ENCODE measurements at regions not wholly inside any gene's neighbourhood (a gene's known extent, or its start where the extent isn't known, plus 50 kb on each side); places are given as distances from the start of the nearest gene placed in this dataset.
"Not testable (repeated sequence)": the region's sequence is repeated elsewhere in the genome, so short reads cannot be mapped to it uniquely, and the experiment has no call there.

DNA sequence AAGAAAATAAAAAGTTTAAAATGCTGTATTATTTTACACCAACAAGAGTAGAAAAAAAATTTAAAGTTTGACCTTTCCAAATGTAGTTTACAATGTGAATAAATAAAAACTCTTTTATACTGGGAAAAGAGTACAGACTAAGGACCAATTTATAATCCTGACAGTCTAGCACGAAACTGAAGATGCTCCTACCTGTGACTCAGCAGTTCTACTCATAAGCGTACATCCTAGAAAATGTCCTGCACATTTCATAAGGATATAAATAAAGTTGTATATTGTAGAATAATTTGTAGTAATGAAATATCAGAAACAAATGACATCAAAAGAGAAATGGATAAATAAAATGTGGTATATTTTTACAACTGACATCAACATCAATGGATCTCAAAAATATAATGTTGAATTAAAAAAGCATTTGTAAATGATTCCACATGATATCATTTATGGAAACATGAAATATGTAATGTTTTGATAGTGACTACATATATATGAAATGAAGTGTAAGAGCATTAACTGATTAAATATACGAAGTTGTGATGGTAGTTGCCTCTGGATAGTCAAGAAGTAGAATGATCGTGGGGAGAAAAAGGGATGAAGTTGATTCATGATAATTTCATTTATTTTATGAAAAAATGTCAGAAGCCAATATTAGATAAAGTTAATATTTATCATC lies 161.3 kb upstream of the CBLB start:
- no peak for DNase-seq

DNA sequence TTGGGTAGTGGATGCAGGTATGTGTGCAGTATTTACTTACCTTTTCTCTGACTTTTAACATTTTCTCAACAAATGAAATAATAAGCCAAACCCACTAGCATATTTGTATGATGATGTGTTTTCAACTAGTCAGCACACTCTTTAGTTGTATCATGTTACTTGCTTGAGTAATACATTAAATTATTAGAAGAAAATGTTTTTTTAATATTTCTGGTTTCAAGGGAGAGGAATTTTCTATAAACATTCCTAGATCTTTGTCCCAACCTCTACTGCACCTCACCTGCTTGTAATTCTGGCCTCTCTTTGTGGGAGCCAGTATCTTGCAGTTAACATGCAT lies 161.8 kb upstream of the CBLB start:
- no peak for DNase-seq

DNA sequence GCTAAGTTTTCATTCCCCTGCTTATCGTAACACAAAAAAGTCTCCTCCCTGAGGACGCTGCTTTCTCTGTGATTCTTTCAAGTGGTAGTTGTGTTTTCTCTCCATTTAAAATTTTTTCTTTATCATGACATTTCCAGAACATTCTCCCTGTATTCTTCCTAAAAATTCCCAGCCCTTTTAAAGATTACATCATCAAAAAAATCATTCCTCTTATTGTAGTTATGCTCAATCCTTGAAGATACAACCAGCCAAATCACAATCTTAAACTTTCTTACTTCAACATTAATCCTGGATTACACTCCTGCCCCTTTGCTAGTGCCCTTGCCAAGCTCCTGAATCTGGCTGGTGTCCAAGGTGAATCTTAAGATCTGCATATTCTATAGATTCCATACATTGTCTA lies 163.7 kb upstream of the CBLB start:
- DNase-seq: no peak

DNA sequence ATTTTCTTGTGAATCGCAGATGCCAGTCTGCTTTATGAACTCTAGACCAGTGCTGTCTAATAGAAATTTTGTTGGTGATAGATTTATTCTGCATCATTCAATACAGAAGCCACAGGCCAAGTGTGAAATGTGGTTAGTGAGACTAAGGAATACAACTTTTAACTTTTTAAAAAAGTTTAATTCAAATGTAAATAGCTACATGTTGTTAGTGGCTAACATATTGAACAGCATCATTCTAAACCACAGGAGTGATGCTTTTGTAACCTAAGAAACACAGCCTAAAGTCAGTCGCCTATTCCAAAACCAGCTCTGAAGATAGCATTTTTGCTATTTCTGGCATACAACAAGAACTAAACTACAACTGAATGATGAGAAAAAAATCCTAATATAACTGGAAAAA lies 164.8 kb upstream of the CBLB start:
- DNase-seq: no peak

DNA sequence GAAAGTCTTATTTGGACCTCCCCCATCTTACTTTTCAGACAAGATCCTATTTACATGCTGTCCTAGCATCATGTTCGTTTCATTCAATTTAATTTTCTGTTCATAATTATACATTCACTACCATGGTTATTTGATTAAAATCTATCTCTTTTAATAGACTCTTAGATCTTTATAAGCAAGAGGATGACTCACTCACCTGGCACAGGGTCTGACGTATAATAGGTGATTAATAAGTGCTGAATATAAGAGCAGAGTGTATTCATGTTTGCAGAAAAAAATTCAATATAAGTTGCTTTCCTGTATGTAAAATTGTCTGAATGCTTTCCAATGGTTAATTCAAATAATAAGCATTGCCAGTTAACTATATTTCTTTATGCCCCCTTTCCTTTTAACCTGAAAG lies 165.5 kb upstream of the CBLB start:
- no peak for DNase-seq

DNA sequence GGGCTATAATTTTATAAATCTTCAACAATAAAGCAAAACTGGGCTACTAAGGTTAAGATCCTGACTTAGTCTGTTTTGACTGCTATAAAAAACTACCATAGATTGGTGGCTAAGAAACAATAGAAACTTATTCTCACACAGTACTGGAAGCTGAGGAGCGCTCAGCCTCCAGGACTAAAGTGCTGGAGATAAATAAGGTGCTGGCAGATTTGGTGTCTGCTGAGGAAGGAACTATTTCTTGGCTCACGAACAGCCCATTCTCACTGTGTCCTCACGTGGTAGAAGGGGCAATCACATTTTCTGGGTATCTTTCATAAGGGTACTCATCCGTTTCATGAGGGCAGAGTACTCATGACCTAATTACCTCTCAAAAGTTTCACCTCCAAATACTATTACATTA lies 166.8 kb upstream of the CBLB start:
- no peak for DNase-seq

DNA sequence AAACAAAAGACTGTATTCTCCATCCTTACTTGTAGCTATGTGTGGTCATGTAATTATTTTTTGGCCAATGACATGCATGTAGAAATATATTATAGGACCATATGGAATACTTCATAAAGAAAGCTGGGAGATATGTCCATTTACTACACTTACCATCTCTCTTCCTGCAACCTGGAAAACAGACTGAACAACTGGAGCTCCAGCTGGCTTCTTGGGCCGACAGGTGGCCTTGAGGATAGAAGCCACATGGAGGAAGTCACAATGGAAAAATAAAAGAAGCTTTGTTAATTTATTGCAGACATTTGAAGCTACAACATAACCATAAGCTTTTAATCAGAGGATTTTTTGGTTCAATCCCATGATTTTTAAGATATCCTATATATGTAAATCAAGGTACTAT lies 167.9 kb upstream of the CBLB start:
- no peak for DNase-seq

DNA sequence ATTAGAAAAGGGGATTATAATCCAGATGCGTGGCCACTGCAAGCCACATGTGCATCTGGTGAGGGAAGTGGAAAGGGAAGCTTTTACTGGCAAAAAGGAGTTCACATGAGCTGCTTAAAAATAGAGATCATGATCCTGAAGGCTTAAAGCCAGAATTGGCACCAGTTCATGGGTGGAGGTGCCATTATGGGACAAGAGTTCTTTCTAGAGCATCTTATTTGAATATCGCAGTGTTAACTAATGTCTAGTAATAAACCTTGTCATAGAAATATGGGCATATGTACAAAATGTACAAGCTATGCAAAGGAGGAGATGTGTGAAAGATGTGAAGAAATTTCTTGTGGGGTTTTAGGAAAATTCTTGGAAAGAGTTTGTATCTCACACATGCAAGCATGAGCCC lies 178.4 kb upstream of the CBLB start:
- DNase-seq: no peak

DNA sequence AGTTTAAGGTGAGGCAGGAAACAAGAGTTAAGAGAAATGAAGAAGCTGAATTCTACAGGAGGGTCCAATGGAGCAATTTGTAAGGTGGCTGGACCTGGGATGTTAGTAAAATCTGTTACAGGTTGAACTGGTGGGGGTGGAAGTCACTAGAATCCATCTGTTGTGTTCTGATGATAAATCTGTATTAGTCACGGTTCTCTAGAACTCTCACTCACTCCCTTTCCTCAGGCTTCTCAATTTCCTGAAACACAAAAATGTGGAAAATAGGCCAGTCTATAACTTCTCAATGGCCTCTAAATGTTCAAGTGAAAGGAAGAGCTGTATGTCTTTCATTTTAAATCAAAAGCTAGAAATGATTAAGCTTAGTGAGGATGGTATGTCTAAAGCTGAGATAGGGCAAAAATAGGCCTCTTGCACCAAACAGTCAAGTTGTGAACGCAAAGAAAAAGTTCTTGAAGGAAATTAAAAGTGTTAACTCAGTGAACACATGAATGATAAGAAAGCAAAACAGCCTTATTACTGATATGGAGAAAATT lies 180.2 kb upstream of the CBLB start:
- DNase-seq: no peak

DNA sequence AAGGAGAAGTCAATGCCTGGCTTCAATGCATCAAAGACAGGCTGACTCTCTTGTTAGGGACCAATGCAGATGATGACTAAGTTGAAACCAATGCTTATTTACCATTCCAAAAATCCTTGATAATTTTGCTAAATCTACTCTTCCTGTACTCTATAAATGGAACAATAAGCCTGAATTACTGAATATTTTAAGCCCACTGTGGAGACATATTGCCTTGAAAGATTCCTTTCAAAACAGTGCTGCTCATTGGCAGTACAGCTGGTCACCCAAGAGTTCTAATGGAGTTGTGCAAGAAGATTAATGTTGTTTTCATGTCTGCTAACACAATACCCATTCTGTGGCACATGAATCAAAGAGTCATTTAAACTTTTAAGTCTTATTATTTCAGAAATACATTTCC lies 181.0 kb upstream of the CBLB start:
- no peak for DNase-seq

DNA sequence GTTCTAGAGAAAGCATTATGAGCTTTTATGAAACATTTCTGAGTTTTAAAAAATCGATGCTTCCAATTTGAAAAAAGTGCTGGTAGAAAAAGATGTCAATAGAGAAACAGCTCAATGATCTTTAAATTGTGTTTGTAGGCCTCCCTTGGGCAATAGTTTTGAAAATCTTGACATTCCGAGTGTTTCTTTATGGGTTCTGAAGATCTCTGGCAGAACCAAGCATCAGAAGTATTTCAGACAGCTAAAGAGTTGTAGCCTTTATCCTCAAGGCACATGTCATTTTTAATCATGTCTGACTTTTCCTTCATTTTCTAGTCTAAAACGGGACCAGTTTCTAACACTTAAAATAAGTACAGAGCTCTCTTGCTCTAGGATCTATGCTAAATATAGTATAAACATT lies 188.1 kb upstream of the CBLB start:
- DNase-seq: peak; percentile 10

DNA sequence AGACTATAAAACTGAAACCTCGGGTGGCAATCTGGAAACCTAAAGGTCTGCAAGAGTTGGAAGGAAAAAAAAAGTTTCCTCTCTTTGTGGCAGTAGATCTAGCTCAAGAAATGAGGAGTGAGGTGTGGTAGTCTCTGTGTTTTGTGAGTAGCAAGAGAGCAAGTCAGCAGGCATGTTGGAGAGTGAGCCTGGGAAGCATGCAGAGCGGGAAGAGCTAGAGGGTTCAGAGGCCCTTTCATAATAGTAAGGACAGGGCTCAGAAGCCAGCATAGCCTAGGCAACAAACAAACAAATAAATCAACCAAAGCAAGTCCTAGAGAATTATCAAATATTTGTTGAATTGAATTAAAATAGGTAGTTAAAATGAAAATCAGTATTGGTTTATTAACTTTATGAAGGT lies 189.7 kb upstream of the CBLB start:
- DNase-seq: no peak

DNA sequence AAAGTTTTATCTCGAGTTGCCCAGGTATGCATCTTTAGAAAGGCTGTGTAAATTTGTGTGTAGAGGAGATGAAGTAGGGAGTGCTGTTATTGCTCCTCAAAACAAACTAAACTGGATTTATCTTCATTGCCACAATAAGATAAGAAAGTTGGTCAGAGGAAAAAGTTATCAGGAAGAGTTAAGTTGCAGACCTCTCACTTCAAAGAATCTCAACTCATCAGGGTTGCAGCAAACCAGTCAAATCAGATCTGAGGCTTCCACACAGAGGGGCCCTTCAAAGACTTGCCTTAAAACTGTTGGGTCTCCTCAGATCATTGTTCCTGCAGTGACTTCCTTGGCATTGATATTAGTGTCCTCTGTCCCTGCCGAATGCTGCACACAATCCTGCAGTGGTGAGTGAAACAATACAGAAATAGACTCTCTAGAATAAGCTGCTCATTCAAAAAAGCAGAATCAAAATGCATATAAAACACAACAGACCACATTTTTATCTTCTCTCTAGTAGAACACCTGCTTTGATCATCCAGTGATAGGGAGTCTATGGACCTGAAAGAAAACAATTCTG lies 191.2 kb upstream of the CBLB start:
- DNase-seq: no peak

DNA sequence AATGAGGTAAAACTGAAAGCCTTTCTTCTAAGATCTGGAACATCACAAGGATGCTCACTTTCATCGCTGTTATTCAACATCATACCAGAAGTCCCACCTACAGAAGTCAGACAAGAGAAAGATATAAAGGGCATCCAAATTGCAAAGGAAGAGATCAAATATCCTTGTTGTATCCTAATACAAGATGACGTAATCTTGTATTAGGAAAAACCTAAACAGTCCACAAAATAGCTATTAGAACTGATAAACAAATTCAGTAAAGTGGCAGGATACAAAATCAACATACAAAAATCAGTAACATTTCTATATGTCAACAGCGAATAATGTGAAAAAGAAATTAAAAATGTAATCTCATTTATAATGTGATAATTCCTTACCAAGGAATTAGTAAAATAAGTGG lies 195.1 kb upstream of the CBLB start:
- no peak for DNase-seq

DNA sequence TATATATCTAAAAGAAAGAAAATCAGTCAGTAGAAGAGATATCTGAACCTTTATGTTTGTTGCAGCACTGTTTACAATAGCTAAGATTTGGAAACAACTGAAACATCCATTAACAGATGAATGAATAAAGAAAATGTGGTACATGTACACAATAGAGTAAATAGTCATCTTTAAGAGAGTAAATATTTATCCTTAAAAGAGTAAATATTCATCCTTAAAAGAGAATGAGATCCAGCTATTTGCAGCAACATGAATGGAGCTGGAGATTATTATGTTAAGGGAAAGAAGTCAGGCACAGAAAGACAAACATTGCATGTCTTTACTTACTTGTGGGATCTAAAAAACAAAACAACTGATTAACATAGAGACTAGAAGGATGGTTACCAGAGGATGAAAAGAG lies 197.0 kb upstream of the CBLB start:
- DNase-seq: no peak

DNA sequence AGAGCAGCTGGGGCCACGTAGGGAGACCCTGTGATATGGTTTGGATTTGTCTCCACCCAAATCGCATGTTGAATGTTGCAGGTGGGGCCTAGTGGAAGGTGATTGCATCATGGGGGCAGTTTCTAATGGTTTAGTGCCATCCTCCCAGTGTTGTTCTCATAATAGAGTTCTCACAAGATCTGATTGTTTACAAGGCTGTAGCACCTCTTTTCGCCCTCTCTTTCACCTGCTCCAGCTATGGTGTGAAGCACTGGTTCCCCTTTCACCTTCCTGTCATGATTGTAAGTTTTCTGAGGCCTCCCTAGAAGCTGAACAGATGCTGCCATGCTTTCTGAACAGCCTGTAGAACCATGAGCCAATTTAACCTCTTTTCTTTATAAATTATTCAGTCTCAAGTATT lies 198.9 kb upstream of the CBLB start:
- no peak for DNase-seq

DNA sequence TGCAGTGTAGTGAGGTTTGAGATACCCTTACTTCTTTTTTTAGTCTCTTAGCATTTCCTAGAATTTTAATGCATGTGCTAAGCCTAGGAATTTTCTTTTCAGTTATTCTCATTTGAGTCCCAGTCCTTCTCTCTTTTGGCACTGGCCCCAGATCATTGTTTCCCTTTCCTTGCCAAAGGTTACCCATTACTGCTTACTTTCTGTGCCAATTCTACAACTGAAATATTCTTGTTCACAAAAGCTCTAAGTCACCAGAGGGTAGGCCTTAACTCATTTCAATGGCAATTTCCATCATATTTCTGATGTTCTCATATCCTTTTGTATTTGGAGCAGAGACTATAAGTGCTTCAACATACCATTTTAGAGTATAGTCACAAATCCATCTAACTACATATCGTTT lies 199.6 kb upstream of the CBLB start:
- DNase-seq: no peak

DNA sequence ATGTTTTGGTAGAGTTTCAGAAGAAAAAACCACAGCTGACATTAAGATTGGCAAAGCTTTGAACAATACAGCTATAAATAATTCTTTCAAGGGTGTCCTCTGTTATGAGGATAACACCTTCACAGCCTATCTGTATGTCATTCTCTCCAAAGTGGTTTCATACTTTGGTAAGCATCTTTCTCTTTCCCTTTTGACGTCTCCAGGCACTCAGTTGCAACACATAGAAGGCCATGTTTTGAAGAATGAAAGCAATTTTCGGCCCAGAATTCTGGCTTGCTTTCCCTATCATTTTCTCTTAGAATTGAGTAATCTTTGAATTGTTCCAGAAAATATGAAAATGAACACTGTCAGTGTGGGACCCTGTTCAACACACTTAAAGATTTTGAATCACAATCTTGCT lies 200.0 kb upstream of the CBLB start:
- no peak for DNase-seq

DNA sequence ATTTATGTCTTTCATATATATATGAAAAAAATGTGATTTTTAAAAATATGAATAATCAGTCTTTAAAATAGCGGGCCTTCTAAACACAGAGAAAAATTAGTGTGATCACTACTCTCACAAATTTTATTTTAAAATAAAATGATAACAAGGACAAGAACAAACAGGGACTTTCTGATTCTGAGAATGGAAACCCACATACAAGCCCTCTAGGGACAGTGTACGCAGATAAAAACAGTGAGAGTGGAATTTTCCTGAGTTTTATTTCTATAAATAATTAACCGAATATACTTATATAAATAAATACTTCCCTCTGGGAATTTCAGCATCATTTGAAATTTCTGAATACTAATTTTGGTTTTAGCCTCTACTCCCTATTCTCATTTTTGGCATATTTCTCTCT lies 201.4 kb upstream of the CBLB start:
- DNase-seq: no peak

DNA sequence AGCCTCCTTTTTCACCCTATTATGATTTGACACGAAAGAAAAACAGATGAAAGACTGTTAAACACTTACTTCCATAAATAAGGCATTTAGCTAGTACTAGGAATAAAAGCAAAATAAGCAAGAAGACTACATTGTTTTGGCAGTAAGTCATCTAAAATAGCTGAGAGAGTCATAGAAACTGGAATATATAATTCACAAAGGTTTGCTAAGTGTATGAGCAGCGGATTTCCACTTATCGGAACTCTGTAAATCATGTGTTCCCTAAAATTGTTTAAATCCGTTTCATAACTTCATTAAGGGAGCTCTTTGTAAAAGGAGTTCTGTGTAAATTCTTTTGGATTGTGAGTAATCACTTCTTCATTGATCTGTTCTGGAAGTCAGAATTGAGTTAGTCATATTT lies 202.5 kb upstream of the CBLB start:
- no peak for DNase-seq

DNA sequence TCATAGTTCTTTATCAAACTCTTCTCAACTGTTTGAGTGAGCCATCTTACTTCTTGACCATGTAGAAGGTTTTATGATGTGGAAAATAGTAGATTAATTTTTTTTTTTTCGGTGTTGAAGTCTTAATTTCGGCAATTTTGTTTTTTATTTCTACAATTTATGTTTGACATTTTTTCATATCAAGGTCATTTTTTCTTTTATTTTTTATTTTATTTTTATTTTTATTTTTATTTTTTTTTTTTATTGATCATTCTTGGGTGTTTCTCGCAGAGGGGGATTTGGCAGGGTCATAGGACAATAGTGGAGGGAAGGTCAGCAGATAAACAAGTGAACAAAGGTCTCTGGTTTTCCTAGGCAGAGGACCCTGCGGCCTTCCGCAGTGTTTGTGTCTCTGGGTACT lies 203.8 kb upstream of the CBLB start:
- DNase-seq: not testable (repeated sequence)

DNA sequence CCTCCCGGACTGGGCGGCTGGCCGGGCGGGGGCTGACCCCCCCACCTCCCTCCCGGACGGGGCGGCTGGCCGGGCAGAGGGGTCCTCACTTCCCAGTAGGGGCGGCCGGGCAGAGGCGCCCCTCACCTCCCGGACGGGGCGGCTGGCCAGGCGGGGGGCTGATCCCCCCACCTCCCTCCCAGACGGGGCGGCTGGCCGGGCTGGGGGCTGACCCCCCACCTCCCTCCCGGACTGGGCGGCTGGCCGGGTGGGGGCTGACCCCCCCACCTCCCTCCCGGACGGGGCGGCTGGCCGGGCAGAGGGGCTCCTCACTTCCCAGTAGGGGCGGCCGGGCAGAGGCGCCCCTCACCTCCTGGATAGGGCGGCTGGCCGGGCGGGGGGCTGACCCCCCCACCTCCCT lies 205.0 kb upstream of the CBLB start:
- DNase-seq: not testable (repeated sequence)

DNA sequence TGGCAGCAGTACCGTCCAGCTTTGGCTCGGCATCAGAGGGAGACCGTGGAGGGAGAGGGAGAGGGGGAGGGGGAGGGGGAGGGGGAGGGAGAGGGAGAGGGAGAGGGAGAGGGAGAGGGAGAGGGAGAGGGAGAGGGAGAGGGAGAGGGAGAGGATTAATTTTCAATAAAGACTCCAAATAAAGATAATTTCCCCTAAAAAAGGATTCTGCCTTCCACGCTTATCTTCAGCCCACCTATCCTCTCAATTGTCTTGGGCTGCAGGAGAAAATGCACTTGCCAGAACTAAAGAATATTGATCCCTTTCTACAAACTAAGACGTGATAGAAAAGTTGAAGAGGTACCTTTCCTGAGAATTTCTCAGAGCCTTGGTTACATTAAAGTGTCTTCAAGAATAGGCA lies 206.9 kb upstream of the CBLB start:
- DNase-seq: not testable (repeated sequence)

DNA sequence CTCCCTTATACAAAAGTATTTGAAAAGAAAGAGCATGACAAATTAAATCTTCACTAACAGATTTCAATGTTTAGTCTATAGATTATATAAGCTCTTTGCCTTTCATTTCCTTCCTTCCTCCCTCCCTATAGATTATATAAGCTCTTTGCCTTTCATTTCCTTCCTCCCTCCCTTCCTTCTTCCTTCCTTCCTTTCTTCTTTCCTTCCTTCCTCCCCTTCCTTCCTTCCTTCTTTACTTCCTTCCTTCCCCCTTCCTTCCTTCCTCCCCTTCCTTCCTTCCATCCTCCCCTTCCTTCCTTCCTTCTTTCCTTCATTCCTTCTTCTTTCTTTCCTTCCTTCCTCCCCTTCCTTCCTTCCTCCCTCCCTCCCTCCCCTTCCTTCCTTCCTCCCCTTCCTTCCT lies 209.8 kb upstream of the CBLB start:
- no peak for DNase-seq

DNA sequence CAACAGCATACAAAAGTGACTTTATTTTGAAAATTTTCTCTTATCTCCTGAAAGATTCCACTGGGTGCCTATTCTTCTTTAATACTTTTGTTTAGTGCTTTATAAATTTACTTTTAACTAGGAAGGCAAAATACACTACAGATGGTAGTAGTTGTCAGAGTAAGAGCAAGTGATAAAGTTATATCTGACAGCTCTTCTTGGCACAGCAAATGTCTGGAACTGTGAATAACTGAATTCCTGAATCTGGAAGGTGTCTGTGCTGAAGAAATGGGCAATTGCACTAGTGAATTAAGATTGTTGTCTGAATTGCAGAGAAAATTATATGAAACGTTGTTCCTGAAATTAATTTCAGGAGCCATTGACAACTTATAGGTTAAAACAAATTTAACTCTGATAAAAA lies 213.8 kb upstream of the CBLB start:
- no peak for DNase-seq
